K562 (cell line): ENCODE measurements at regions not wholly inside any gene's neighbourhood (a gene's known extent, or its start where the extent isn't known, plus 50 kb on each side); places are given as distances from the start of the nearest gene placed in this dataset.

Experiments used
- ATAC-seq: fragments of 200-7000 bp; cut with Tn5 transposase; 3 replicates; pipeline ENCODE4 v1.9.1; 2020; ENCODE audit warnings: moderate library complexity
- BruUV-seq: library from RNA; stranded (reverse); fragments of 400-500 nt; replicated peaks from 2 replicates; lab custom pipeline; 2021; lab: Mats Ljungman, UMichigan
- CTCF ChIA-PET: fragments of 300-600 bp; formaldehyde crosslinking; extraction: SDS; loops from one replicate; lab custom pipeline; 2021; ENCODE audit warnings: low intra/inter-chr PET ratio; lab: Yijun Ruan, JAX
- POLR2A ChIA-PET: fragments of 300-600, 350-650 bp; sonication (Branson Sonifier 250); formaldehyde crosslinking; extraction: SDS; loops from one replicate; lab custom pipeline; 2021; ENCODE audit warnings: antibody characterized with exemption, inconsistent platforms; lab: Yijun Ruan, JAX
- DNase-seq, 4 experiments: peaks; one replicate each; pipeline versions ENCODE4 v3.0.0 to v3.0.0-alpha.2; 2011 to 2018; ENCODE audit warnings: low spot score in 3 of 4, mixed read lengths in 3 of 4; ENCODE audit errors: extremely low read depth in 1 of 4
- FAIRE-seq: peaks from 2 replicates; lab custom pipeline; 2011; peaks lifted over from hg19 to GRCh38; lab: Jason Lieb, UNC
- H2AFZ ChIP-seq: 2 replicates; pipeline ENCODE4 v1.6.0; 2011; ENCODE audit warnings: low read depth, low read length, control low read depth, inconsistent platforms
- H3K27ac ChIP-seq: fragments of 200-600 bp; 3 replicates; pipeline ENCODE4 v1.8.0; 2011; ENCODE audit warnings: low read depth, mild to moderate bottlenecking, control low read depth, inconsistent platforms, low read length, moderate library complexity, mixed read lengths; ENCODE audit errors: extremely low read depth
- H3K27me3 ChIP-seq, 2 experiments: fragments of 300-600 bp in 1 of 2; 2 replicates in 1 of 2; 3 replicates in 1 of 2; pipeline versions ENCODE4 v1.6.0 to v1.8.0; 2011; ENCODE audit warnings: inconsistent platforms in 2 of 2, low read length in 2 of 2, mild to moderate bottlenecking in 1 of 2, mixed read lengths in 1 of 2, moderate library complexity in 1 of 2; ENCODE audit not compliant: control insufficient read depth in 2 of 2, insufficient read depth in 2 of 2
- H3K36me3 ChIP-seq: fragments of 300-600 bp; 3 replicates; pipeline ENCODE4 v1.8.0; 2011; ENCODE audit warnings: mild to moderate bottlenecking, low read length, inconsistent platforms; ENCODE audit not compliant: control insufficient read depth, insufficient read depth
- H3K4me1 ChIP-seq, 2 experiments: fragments of 200-600 bp in 1 of 2; replicated peaks in 1 of 2; 2 replicates in 1 of 2; 3 replicates in 1 of 2; pipeline versions ENCODE4 v1.5.1 to v1.8.0; 2011; ENCODE audit warnings: inconsistent platforms in 2 of 2, low read length in 2 of 2, mild to moderate bottlenecking in 1 of 2, mixed read lengths in 1 of 2, moderate library complexity in 1 of 2; ENCODE audit not compliant: control insufficient read depth in 2 of 2, insufficient read depth in 2 of 2
- H3K4me2 ChIP-seq: 2 replicates; pipeline ENCODE4 v1.6.1; 2011; ENCODE audit warnings: low read length, control low read depth, inconsistent platforms, mixed read lengths; ENCODE audit not compliant: insufficient read depth
- H3K4me3 ChIP-seq: fragments of 200-600 bp; sonication (generic), shearing (Covaris generic); 2 replicates; pipeline ENCODE4 v1.5.1; 2016; ENCODE audit warnings: control low read depth, inconsistent platforms
- H3K79me2 ChIP-seq: fragments of 200-600 bp; 3 replicates; pipeline ENCODE4 v1.8.0; 2011; ENCODE audit warnings: low read length, inconsistent platforms; ENCODE audit not compliant: control insufficient read depth, insufficient read depth
- H3K9ac ChIP-seq, 2 experiments: 2 replicates each; pipeline versions ENCODE4 v1.6.0 to v1.6.1; 2011; ENCODE audit warnings: low read depth in 2 of 2, low read length in 2 of 2, control low read depth in 1 of 2, inconsistent platforms in 1 of 2, mild to moderate bottlenecking in 1 of 2, mixed read lengths in 1 of 2; ENCODE audit not compliant: insufficient read depth in 1 of 2
- H3K9me1 ChIP-seq: one replicate; pipeline ENCODE4 v1.6.0; 2011; ENCODE audit warnings: inconsistent platforms, mild to moderate bottlenecking, low read length, moderate library complexity; ENCODE audit not compliant: control insufficient read depth, insufficient read depth
- H3K9me3 ChIP-seq: replicated peaks from 2 replicates; pipeline ENCODE4 v1.5.1; 2011; ENCODE audit warnings: low read depth, low read length, inconsistent platforms; ENCODE audit not compliant: control insufficient read depth, insufficient read depth
- H4K20me1 ChIP-seq: replicated peaks from 2 replicates; pipeline ENCODE4 v1.6.1; 2011; ENCODE audit warnings: low read length, inconsistent platforms, mixed read lengths; ENCODE audit not compliant: control insufficient read depth, insufficient read depth
- ETV6 ChIP-seq, 3 experiments: fragments of 150-350 bp in 1 of 3; sonication (generic) in 1 of 3; formaldehyde crosslinking in 1 of 3; IDR thresholded peaks; 2 replicates each; pipeline versions ENCODE4 v1.6.1 to v1.8.0; 2014 to 2022; ENCODE audit warnings: borderline replicate concordance in 2 of 3, low read depth in 2 of 3, antibody characterized with exemption in 1 of 3, low read length in 1 of 3, mild to moderate bottlenecking in 1 of 3, missing genetic modification reagents in 1 of 3
- FOXK1 ChIP-seq: sonication (generic); formaldehyde crosslinking; IDR thresholded peaks from 2 replicates; pipeline ENCODE4 v1.8.0; 2022; ENCODE audit warnings: missing genetic modification reagents, mild to moderate bottlenecking, borderline replicate concordance
- POLR2AphosphoS5 ChIP-seq: IDR thresholded peaks from 2 replicates; pipeline ENCODE4 v1.6.1; 2011; ENCODE audit warnings: mild to moderate bottlenecking, low read depth, low read length, moderate library complexity; ENCODE audit not compliant: control insufficient read depth, insufficient read depth
- PRPF4 ChIP-seq: fragments of 200-400 bp; formaldehyde crosslinking; IDR thresholded peaks from one replicate; pipeline ENCODE4 v1.6.1; 2017; ENCODE audit warnings: low read length, low read depth, mild to moderate bottlenecking; ENCODE audit not compliant: insufficient read depth, poor library complexity, severe bottlenecking
- RUNX1 ChIP-seq: sonication (generic); IDR thresholded peaks from 2 replicates; pipeline ENCODE4 v1.6.1; 2016; ENCODE audit warnings: antibody characterized with exemption, low read depth
- ZNF717 ChIP-seq: fragments of 250-450 bp; sonication (Bioruptor Pico); IDR thresholded peaks from 2 replicates; pipeline ENCODE4 v1.5.0; 2021
- WGBS: fragments of 100-300 bp; shearing (Covaris generic); methylation state at CpG from one replicate; pipeline ENCODE4 v1.1.6; 2016; ENCODE audit warnings: low coverage, mixed read lengths; ENCODE audit not compliant: insufficient coverage; ENCODE audit errors: missing lambda C conversion rate; 5-methylcytosine and 5-hydroxymethylcytosine counted together
- in situ Hi-C: fragments of 300-500 bp; cut with MboI; formaldehyde crosslinking; loops from 4 replicates; pipeline ENCODE4 v1.15.0; 2018; ENCODE audit warnings: inconsistent platforms, mixed read lengths
- intact Hi-C: fragments of 100-400 bp; cut with micrococcal nuclease; formaldehyde crosslinking; loops from 2 replicates; pipeline ENCODE4 v1.14.2; 2022
- TF ChIP-seq, protein P1 (sequence below): fragments of 450-650 bp; formaldehyde crosslinking; conservative IDR thresholded peaks from 2 replicates; pipeline ENCODE4 v1.4.0; 2022; ENCODE audit warnings: mild to moderate bottlenecking, missing genetic modification characterization
- TF ChIP-seq, protein P2 (sequence below): fragments of 450-650 bp; IDR thresholded peaks from 2 replicates; pipeline ENCODE4 v1.6.1; 2016; ENCODE audit warnings: missing biosample characterization, missing genetic modification characterization
- TF ChIP-seq, protein P3 (sequence below): fragments of 450-650 bp; IDR thresholded peaks from 2 replicates; pipeline ENCODE4 v1.7.0; 2016; ENCODE audit warnings: borderline replicate concordance

DNA sequence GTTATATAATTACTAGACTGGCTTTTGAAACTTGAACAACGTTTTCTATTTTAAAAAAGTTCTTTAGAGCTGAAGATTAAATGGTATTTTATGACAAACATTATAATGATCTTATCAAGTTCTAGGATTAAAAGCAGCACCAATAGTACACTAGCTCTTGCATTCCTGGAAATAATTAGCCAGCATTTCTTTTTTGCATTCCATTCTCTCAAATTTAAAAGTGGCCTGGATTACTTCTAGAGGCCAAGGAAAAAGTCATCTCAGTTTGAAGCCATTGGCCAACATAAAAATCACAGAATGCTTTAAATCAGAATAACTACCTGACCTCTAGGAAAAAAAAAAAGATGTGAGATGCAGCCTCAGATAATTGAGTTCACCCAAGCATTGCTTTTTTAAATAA lies 1326.4 kb upstream of the SORCS1 start:
- BruUV-seq, result no TSS peak
- DNase-seq (no peak), ATAC-seq (no peak), FAIRE-seq (no peak)
- Histone ChIP-seq H4K20me1 (no peaks in the 10 kb centered on the region), H2AFZ (no peak overlapping the region), H3K9ac (no peak overlapping the region), H3K9me3 (no peaks in the 10 kb centered on the region), H3K4me1 (no peaks in the 10 kb centered on the region), H3K79me2 (no peaks in the 10 kb centered on the region), H3K36me3 (no peaks in the 10 kb centered on the region), H3K4me3 (no peak overlapping the region), H3K27me3 (no peaks in the 10 kb centered on the region), H3K27ac (no peak overlapping the region), H3K4me2 (no peak overlapping the region), H3K9me1 (no peaks in the 10 kb centered on the region)
- WGBS, result 0% methylated on average over 1 of the region's 1 CpG
- POLR2A ChIA-PET, result no interaction called here
- CTCF ChIA-PET, result no interaction called here
- in situ Hi-C loops, result no loop called here
- TF ChIP-seq, protein P1, sequence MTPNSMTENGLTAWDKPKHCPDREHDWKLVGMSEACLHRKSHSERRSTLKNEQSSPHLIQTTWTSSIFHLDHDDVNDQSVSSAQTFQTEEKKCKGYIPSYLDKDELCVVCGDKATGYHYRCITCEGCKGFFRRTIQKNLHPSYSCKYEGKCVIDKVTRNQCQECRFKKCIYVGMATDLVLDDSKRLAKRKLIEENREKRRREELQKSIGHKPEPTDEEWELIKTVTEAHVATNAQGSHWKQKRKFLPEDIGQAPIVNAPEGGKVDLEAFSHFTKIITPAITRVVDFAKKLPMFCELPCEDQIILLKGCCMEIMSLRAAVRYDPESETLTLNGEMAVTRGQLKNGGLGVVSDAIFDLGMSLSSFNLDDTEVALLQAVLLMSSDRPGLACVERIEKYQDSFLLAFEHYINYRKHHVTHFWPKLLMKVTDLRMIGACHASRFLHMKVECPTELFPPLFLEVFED (CRISPR knock-in tag), result no peak
- TF ChIP-seq PRPF4 (no peak), FOXK1 (CRISPR knock-in tag) (no peak), RUNX1 (no peak), POLR2AphosphoS5 (no peak), ETV6 (IDR thresholded peaks at IDR 0.05; ENCODE audit: borderline replicate concordance in 1 of 2, low read depth in 2 of 2, low read length in 1 of 2) (no peak), ETV6 (CRISPR knock-in tag; IDR thresholded peaks at IDR 0.05; ENCODE audit: borderline replicate concordance) (no peak), ZNF717 (CRISPR knock-in tag) (no peak)
- TF ChIP-seq, protein P2, sequence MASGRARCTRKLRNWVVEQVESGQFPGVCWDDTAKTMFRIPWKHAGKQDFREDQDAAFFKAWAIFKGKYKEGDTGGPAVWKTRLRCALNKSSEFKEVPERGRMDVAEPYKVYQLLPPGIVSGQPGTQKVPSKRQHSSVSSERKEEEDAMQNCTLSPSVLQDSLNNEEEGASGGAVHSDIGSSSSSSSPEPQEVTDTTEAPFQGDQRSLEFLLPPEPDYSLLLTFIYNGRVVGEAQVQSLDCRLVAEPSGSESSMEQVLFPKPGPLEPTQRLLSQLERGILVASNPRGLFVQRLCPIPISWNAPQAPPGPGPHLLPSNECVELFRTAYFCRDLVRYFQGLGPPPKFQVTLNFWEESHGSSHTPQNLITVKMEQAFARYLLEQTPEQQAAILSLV (tag), result no peak
- TF ChIP-seq, protein P3, sequence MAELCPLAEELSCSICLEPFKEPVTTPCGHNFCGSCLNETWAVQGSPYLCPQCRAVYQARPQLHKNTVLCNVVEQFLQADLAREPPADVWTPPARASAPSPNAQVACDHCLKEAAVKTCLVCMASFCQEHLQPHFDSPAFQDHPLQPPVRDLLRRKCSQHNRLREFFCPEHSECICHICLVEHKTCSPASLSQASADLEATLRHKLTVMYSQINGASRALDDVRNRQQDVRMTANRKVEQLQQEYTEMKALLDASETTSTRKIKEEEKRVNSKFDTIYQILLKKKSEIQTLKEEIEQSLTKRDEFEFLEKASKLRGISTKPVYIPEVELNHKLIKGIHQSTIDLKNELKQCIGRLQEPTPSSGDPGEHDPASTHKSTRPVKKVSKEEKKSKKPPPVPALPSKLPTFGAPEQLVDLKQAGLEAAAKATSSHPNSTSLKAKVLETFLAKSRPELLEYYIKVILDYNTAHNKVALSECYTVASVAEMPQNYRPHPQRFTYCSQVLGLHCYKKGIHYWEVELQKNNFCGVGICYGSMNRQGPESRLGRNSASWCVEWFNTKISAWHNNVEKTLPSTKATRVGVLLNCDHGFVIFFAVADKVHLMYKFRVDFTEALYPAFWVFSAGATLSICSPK, result no peak
- intact Hi-C loops, result no loop called here
